Ishikawa (cell line): ENCODE measurements at regions not wholly inside any gene's neighbourhood (a gene's known extent, or its start where the extent isn't known, plus 50 kb on each side); places are given as distances from the start of the nearest gene placed in this dataset.

Experiments used
- CEBPB ChIP-seq: IDR thresholded peaks from 2 replicates; pipeline ENCODE4 v1.6.1; 2012
- CREB1 ChIP-seq: IDR thresholded peaks from 2 replicates; pipeline ENCODE4 v1.6.1; 2012; ENCODE audit warnings: low read depth
- EGR1 ChIP-seq: IDR thresholded peaks from 2 replicates; pipeline ENCODE4 v1.6.1; 2012
- FOXM1 ChIP-seq: IDR thresholded peaks from 2 replicates; pipeline ENCODE4 v1.6.1; 2012; ENCODE audit warnings: low read depth, borderline replicate concordance
- YY1 ChIP-seq: IDR thresholded peaks from 2 replicates; pipeline ENCODE4 v1.6.1; 2012; ENCODE audit warnings: low read depth
- TF ChIP-seq, protein P1 (sequence below): IDR thresholded peaks from 2 replicates; pipeline ENCODE4 v1.6.1; 2012; ENCODE audit warnings: low read depth, mild to moderate bottlenecking
- TF ChIP-seq, protein P2 (sequence below): IDR thresholded peaks from 2 replicates; pipeline ENCODE4 v1.6.1; 2012

DNA sequence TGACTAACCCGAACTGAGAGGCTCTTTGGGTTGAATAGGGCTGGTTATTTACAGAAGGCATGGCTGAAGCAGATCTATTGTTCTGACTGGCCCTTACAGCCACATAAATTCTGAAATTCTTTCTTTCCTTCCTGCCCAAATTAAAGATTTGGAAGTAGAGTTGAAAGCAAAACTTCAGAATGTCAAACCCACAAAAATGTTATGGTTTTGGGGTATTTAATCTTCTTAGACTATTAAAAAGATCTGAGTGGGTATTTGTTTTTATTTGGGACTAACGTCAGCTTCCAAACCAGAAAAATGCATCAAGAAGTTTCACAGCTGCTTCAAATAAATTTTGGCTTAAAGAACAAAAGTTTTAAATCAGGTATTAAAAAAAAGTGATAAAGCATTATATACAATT is 124.5 kb downstream of the AHR start:
- no peak for TF ChIP-seq EGR1
- TF ChIP-seq CEBPB = no peak
- no peak for TF ChIP-seq FOXM1
- TF ChIP-seq, protein P1, sequence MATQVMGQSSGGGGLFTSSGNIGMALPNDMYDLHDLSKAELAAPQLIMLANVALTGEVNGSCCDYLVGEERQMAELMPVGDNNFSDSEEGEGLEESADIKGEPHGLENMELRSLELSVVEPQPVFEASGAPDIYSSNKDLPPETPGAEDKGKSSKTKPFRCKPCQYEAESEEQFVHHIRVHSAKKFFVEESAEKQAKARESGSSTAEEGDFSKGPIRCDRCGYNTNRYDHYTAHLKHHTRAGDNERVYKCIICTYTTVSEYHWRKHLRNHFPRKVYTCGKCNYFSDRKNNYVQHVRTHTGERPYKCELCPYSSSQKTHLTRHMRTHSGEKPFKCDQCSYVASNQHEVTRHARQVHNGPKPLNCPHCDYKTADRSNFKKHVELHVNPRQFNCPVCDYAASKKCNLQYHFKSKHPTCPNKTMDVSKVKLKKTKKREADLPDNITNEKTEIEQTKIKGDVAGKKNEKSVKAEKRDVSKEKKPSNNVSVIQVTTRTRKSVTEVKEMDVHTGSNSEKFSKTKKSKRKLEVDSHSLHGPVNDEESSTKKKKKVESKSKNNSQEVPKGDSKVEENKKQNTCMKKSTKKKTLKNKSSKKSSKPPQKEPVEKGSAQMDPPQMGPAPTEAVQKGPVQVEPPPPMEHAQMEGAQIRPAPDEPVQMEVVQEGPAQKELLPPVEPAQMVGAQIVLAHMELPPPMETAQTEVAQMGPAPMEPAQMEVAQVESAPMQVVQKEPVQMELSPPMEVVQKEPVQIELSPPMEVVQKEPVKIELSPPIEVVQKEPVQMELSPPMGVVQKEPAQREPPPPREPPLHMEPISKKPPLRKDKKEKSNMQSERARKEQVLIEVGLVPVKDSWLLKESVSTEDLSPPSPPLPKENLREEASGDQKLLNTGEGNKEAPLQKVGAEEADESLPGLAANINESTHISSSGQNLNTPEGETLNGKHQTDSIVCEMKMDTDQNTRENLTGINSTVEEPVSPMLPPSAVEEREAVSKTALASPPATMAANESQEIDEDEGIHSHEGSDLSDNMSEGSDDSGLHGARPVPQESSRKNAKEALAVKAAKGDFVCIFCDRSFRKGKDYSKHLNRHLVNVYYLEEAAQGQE = no peak
- TF ChIP-seq CREB1 = no peak
- TF ChIP-seq, protein P2, sequence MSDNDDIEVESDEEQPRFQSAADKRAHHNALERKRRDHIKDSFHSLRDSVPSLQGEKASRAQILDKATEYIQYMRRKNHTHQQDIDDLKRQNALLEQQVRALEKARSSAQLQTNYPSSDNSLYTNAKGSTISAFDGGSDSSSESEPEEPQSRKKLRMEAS = no peak
- no peak for TF ChIP-seq YY1
